ENCODE measurements at regions not wholly inside any gene's neighbourhood (a gene's known extent, or its start where the extent isn't known, plus 50 kb on each side); places are given as distances from the start of the nearest gene placed in this dataset.

- DNase-seq (ENCODE audit: low spot score) (no peak), ATAC-seq (no peak), FAIRE-seq (no peak)
- Histone ChIP-seq H3K4me1 (ENCODE audit: insufficient read depth, low read length) (no peaks in the 10 kb centered on the region), H3K36me3 (replicated peaks in 1 of 2; ENCODE audit: control insufficient read depth in 1 of 2, insufficient read depth in 2 of 2, low read length in 2 of 2) (no peaks in the 10 kb centered on the region), H3K79me2 (ENCODE audit: insufficient read depth, low read length) (no peaks in the 10 kb centered on the region), H4K20me1 (ENCODE audit: insufficient read depth, low read length) (no peaks in the 10 kb centered on the region), H3K4me2 (ENCODE audit: low read depth, low read length) (no peak overlapping the region), H3K9me3 (ENCODE audit: low read length) (no peaks in the 10 kb centered on the region), H3K27me3 (ENCODE audit: control insufficient read depth in 1 of 2, insufficient read depth in 2 of 2, low read length in 2 of 2) (no peaks in the 10 kb centered on the region), H3K27ac (ENCODE audit: extremely low read length, insufficient read depth, low read length) (no peak overlapping the region), H2AFZ (ENCODE audit: low read length) (no peak overlapping the region), H3K9ac (ENCODE audit: insufficient read depth, low read depth, low read length) (no peak overlapping the region), H3K4me3 (replicated peaks in 1 of 3; ENCODE audit: insufficient read depth in 1 of 3, low read depth in 2 of 3, low read length in 3 of 3) (no peak overlapping the region)
- in situ Hi-C loops (cut with HindIII; ENCODE audit: extremely low pct_ligation_motif_present, low pct_unique_long_range_greater_than_20kb) (no loop called here), intact Hi-C loops (cut with micrococcal nuclease; ENCODE audit: unreplicated experiment) (no loop called here)
- ChIA-PET CTCF (ENCODE audit: low intra/inter-chr PET ratio, low total read pairs) (no interaction called here), POLR2A (no interaction called here)
- whole genome bisulfite sequencing (ENCODE audit: low lambda C conversion rate): 48% methylated on average over 1 of the region's 1 CpG
- no TSS peak for BruUV-seq (replicated peaks)
- TF ChIP-seq ZNF441 (CRISPR knock-in tag; IDR thresholded peaks at IDR 0.05; ENCODE audit: borderline replicate concordance) (no peak), ZNF468 (CRISPR knock-in tag; IDR thresholded peaks at IDR 0.05) (no peak), IRF9 (CRISPR knock-in tag; IDR thresholded peaks at IDR 0.05; ENCODE audit: borderline replicate concordance) (no peak), ZNF609 (CRISPR knock-in tag; IDR thresholded peaks at IDR 0.05; ENCODE audit: borderline replicate concordance) (no peak), ZBTB4 (CRISPR knock-in tag; IDR thresholded peaks at IDR 0.05; ENCODE audit: borderline replicate concordance) (no peak), ZNF570 (CRISPR knock-in tag; IDR thresholded peaks at IDR 0.05; ENCODE audit: borderline replicate concordance) (no peak), RERE (CRISPR knock-in tag; IDR thresholded peaks at IDR 0.05; ENCODE audit: low read depth) (no peak), KLF11 (CRISPR knock-in tag; IDR thresholded peaks at IDR 0.05) (no peak)
Observed at GRCh38 chr4:115456231-115456630, 342.8 kb upstream of the NDST4 start.

Measured in HepG2 (cell line).